SU-DHL-6 (cell line): ENCODE measurements at regions not wholly inside any gene's neighbourhood (a gene's known extent, or its start where the extent isn't known, plus 50 kb on each side); places are given as distances from the start of the nearest gene placed in this dataset.

Source experiments
- H2AFZ ChIP-seq: fragments of 200-600 bp; sonication (generic); 2 replicates; pipeline ENCODE4 v1.6.1; 2014; ENCODE audit warnings: low read depth, mild to moderate bottlenecking, moderate library complexity, mixed read lengths, antibody characterized with exemption, low read length; ENCODE audit not compliant: severe bottlenecking
- H3F3A ChIP-seq: fragments of 200-600 bp; shearing (Covaris generic); 2 replicates; pipeline ENCODE4 v1.6.0; 2016; ENCODE audit warnings: antibody characterized with exemption, mild to moderate bottlenecking; ENCODE audit not compliant: insufficient read depth
- H3K27ac ChIP-seq: fragments of 200-600 bp; sonication (generic); 2 replicates; pipeline ENCODE4 v1.5.1; 2016; ENCODE audit warnings: low read depth, mild to moderate bottlenecking, low read length, moderate library complexity, mixed read lengths
- H3K27me3 ChIP-seq: fragments of 200-600 bp; sonication (generic), shearing (Covaris generic); 2 replicates; pipeline ENCODE4 v1.6.0; 2014; ENCODE audit warnings: mild to moderate bottlenecking, low read length
- H3K36me3 ChIP-seq: fragments of 200-600 bp; sonication (generic); 2 replicates; pipeline ENCODE4 v1.6.1; 2014; ENCODE audit warnings: mild to moderate bottlenecking, low read length, mixed read lengths
- H3K4me2 ChIP-seq: fragments of 300-600, 200-600 bp; shearing (Covaris generic), sonication (generic); 2 replicates; pipeline ENCODE4 v1.6.0; 2014; ENCODE audit warnings: low read length, low read depth, mild to moderate bottlenecking; ENCODE audit not compliant: poor library complexity, severe bottlenecking
- H3K4me3 ChIP-seq: fragments of 200-600 bp; sonication (generic); 2 replicates; pipeline ENCODE4 v1.5.1; 2014; ENCODE audit warnings: antibody characterized with exemption, low read length, mild to moderate bottlenecking, mixed read lengths; ENCODE audit not compliant: insufficient read depth, poor library complexity, severe bottlenecking
- H3K79me2 ChIP-seq: fragments of 200-600 bp; sonication (generic); 2 replicates; pipeline ENCODE4 v1.6.1; 2014; ENCODE audit warnings: mild to moderate bottlenecking, low read length, moderate library complexity; ENCODE audit not compliant: insufficient read depth
- H3K9ac ChIP-seq: fragments of 200-600 bp; sonication (generic); 2 replicates; pipeline ENCODE4 v1.7.0; 2014; ENCODE audit warnings: mild to moderate bottlenecking, low read length
- H3K9me2 ChIP-seq: fragments of 200-600 bp; sonication (generic); replicated peaks from 2 replicates; pipeline ENCODE4 v1.6.1; 2014; ENCODE audit warnings: low read length; ENCODE audit not compliant: insufficient read depth
- H3K9me3 ChIP-seq: fragments of 200-600 bp; sonication (generic); 2 replicates; pipeline ENCODE4 v1.6.1; 2014; ENCODE audit warnings: low read length, mixed read lengths; ENCODE audit not compliant: insufficient read depth
- H4K20me1 ChIP-seq: fragments of 200-600 bp; sonication (generic); 2 replicates; pipeline ENCODE4 v1.6.1; 2014; ENCODE audit warnings: low read depth, mild to moderate bottlenecking, antibody characterized with exemption, low read length, moderate library complexity, mixed read lengths
- CTCF ChIP-seq: fragments of 200-600 bp; sonication (generic); IDR thresholded peaks from one replicate; pipeline ENCODE4 v1.5.1; 2017; ENCODE audit warnings: antibody characterized with exemption, mild to moderate bottlenecking, low read length, moderate library complexity; ENCODE audit not compliant: insufficient read depth, poor library complexity, severe bottlenecking
- EZH2phosphoT487 ChIP-seq: fragments of 200-600 bp; sonication (generic), shearing (Covaris generic); conservative IDR thresholded peaks from 2 replicates; pipeline ENCODE4 v1.6.1; 2018; ENCODE audit warnings: mild to moderate bottlenecking, antibody characterized with exemption, low read length, moderate library complexity, mixed read lengths

GRCh38 chr6:25174678-25175077 is 104.5 kb upstream of the CARMIL1 start:
- Histone ChIP-seq H3K36me3 (no peaks in the 10 kb centered on the region), H3K9ac (no peak overlapping the region), H3K4me2 (no peak overlapping the region), H3K79me2 (no peaks in the 10 kb centered on the region), H3K27ac (no peak overlapping the region), H3K27me3 (no peaks in the 10 kb centered on the region), H3K9me2 (no peaks in the 10 kb centered on the region), H3F3A (no peaks in the 10 kb centered on the region), H4K20me1 (no peaks in the 10 kb centered on the region), H3K9me3 (no peaks in the 10 kb centered on the region), H3K4me3 (no peak overlapping the region), H2AFZ (no peak overlapping the region)
- no peak for TF ChIP-seq EZH2phosphoT487
- TF ChIP-seq CTCF = no peak

GRCh38 chr6:25175196-25175595 is 104.0 kb upstream of the CARMIL1 start:
- Histone ChIP-seq H4K20me1 (no peaks in the 10 kb centered on the region), H3K79me2 (no peaks in the 10 kb centered on the region), H3K9ac (no peak overlapping the region), H3K4me2 (no peak overlapping the region), H3K9me2 (no peaks in the 10 kb centered on the region), H3K9me3 (no peaks in the 10 kb centered on the region), H3F3A (no peaks in the 10 kb centered on the region), H3K4me3 (no peak overlapping the region), H3K36me3 (no peaks in the 10 kb centered on the region), H3K27ac (no peak overlapping the region), H3K27me3 (no peaks in the 10 kb centered on the region), H2AFZ (no peak overlapping the region)
- TF ChIP-seq EZH2phosphoT487 = no peak
- no peak for TF ChIP-seq CTCF

DNA sequence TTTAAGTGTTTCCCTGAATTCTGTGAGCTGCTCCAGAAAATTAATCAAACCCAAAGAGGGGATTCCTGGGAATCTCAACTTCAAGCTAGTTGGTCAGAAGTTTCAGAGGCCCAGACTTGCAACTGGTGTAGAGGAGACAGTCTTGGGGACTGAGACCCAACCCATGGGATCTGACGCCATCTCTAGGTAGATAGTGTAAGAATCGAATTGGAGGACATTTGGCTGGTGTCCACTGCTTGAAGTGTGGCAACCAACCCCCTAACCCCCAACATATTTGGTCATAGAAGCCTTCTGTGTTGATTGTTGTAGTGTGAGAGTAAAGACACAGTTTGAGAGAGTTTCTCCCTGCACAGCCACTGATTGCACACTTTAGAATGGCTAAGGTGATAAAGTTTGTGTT is 103.5 kb upstream of the CARMIL1 start:
- no peak for TF ChIP-seq CTCF
- TF ChIP-seq EZH2phosphoT487 = no peak
- Histone ChIP-seq H4K20me1 (no peaks in the 10 kb centered on the region), H3K27ac (no peak overlapping the region), H3F3A (no peaks in the 10 kb centered on the region), H3K4me2 (no peak overlapping the region), H3K36me3 (no peaks in the 10 kb centered on the region), H3K9me3 (no peaks in the 10 kb centered on the region), H3K79me2 (no peaks in the 10 kb centered on the region), H3K9ac (no peak overlapping the region), H2AFZ (no peak overlapping the region), H3K9me2 (no peaks in the 10 kb centered on the region), H3K27me3 (no peaks in the 10 kb centered on the region), H3K4me3 (no peak overlapping the region)

DNA sequence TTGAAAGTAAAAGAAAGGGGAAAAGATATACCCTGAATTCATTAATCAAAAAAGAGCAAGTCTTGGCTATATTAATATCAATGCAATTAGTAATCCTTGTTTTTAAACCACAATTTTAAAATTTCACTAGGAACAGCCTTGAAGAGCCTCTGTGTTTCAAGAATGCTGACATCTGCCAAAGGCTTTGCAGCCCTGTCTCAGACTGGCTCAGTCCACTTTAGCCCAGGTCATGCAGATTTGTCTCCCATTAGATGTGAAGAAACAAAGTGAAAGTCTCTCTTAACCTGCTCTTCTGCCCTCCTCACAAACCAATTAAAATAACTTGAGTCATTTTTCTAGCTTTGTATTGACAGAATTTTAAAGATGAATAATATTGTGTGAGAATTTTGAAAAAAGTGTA is 102.7 kb upstream of the CARMIL1 start:
- no peak overlapping the region for H3K27ac ChIP-seq
- no peaks in the 10 kb centered on the region for H3K27me3 ChIP-seq
- H3K4me2 ChIP-seq = no peak overlapping the region
- no peaks in the 10 kb centered on the region for H3K36me3 ChIP-seq
- H4K20me1 ChIP-seq = no peaks in the 10 kb centered on the region
- no peaks in the 10 kb centered on the region for H3K79me2 ChIP-seq
- no peaks in the 10 kb centered on the region for H3K9me3 ChIP-seq
- no peaks in the 10 kb centered on the region for H3F3A ChIP-seq
- H3K4me3 ChIP-seq = no peak overlapping the region
- no peak for TF ChIP-seq CTCF
- H3K9me2 ChIP-seq = no peaks in the 10 kb centered on the region
- H3K9ac ChIP-seq = no peak overlapping the region
- H2AFZ ChIP-seq = no peak overlapping the region
